HepG2 (cell line): ENCODE measurements at regions not wholly inside any gene's neighbourhood (a gene's known extent, or its start where the extent isn't known, plus 50 kb on each side); places are given as distances from the start of the nearest gene placed in this dataset.
"Not testable (repeated sequence)": the region's sequence is repeated elsewhere in the genome, so short reads cannot be mapped to it uniquely, and the experiment has no call there.

ENCODE experiments used
- ATAC-seq: fragments of 200-7000 bp; cut with Tn5 transposase; 3 replicates; pipeline ENCODE4 v1.9.1; 2020; ENCODE audit warnings: mild to moderate bottlenecking, moderate library complexity
- BruUV-seq: library from RNA; stranded (reverse); fragments of 400-500 nt; replicated peaks from 2 replicates; lab custom pipeline; 2021; lab: Mats Ljungman, UMichigan
- CTCF ChIA-PET: fragments of 300-600 bp; formaldehyde crosslinking; extraction: SDS; loops from one replicate; lab custom pipeline; 2021; ENCODE audit warnings: low total read pairs, inconsistent platforms, low intra/inter-chr PET ratio; lab: Yijun Ruan, JAX
- POLR2A ChIA-PET: fragments of 350-600 bp; sonication (Branson Sonifier 250); formaldehyde crosslinking; loops from one replicate; lab custom pipeline; 2020; ENCODE audit warnings: antibody characterized with exemption, inconsistent platforms; lab: Yijun Ruan, JAX
- DNase-seq: peaks from one replicate; pipeline ENCODE4 v3.0.0-alpha.2; 2015; ENCODE audit warnings: low spot score
- FAIRE-seq: peaks from 3 replicates; lab custom pipeline; 2011; peaks lifted over from hg19 to GRCh38; lab: Jason Lieb, UNC
- H2AFZ ChIP-seq: one replicate; pipeline ENCODE4 v1.6.1; 2011; ENCODE audit warnings: low read length, inconsistent platforms
- H3K27ac ChIP-seq: fragments of 300-600 bp; 3 replicates; pipeline ENCODE4 v1.8.0; 2011; ENCODE audit warnings: mixed run types, mild to moderate bottlenecking, mixed read lengths, low read length, inconsistent platforms; ENCODE audit not compliant: insufficient read depth; ENCODE audit errors: extremely low read length
- H3K27me3 ChIP-seq, 2 experiments: fragments of 200-600 bp in 1 of 2; 2 replicates in 1 of 2; 3 replicates in 1 of 2; pipeline versions ENCODE4 v1.6.0 to v1.8.0; 2011; ENCODE audit warnings: low read length in 2 of 2, mild to moderate bottlenecking in 2 of 2, moderate library complexity in 2 of 2, inconsistent platforms in 1 of 2; ENCODE audit not compliant: insufficient read depth in 2 of 2, control insufficient read depth in 1 of 2
- H3K36me3 ChIP-seq, 2 experiments: fragments of 200-600 bp in 1 of 2; replicated peaks in 1 of 2; 2 replicates in 1 of 2; 3 replicates in 1 of 2; pipeline versions ENCODE4 v1.5.1 to v1.8.0; 2011; ENCODE audit warnings: low read length in 2 of 2, inconsistent platforms in 1 of 2; ENCODE audit not compliant: insufficient read depth in 2 of 2, control insufficient read depth in 1 of 2
- H3K4me1 ChIP-seq: 2 replicates; pipeline ENCODE4 v1.5.1; 2012; ENCODE audit warnings: low read length, inconsistent platforms; ENCODE audit not compliant: insufficient read depth
- H3K4me2 ChIP-seq: 2 replicates; pipeline ENCODE4 v1.6.0; 2011; ENCODE audit warnings: low read depth, low read length, inconsistent platforms
- H3K4me3 ChIP-seq, 3 experiments: fragments of 200-600 bp in 1 of 3; sonication (generic), shearing (Covaris generic) in 1 of 3; replicated peaks in 1 of 3; 2 replicates each; pipeline ENCODE4 v1.5.1; 2011 to 2016; ENCODE audit warnings: low read length in 3 of 3, inconsistent platforms in 2 of 3, low read depth in 2 of 3, mild to moderate bottlenecking in 2 of 3, control low read depth in 1 of 3, mixed read lengths in 1 of 3; ENCODE audit not compliant: insufficient read depth in 1 of 3
- H3K79me2 ChIP-seq: one replicate; pipeline ENCODE4 v1.6.1; 2011; ENCODE audit warnings: low read length, inconsistent platforms; ENCODE audit not compliant: insufficient read depth
- H3K9ac ChIP-seq: 2 replicates; pipeline ENCODE4 v1.6.0; 2011; ENCODE audit warnings: mild to moderate bottlenecking, low read depth, low read length, inconsistent platforms; ENCODE audit not compliant: insufficient read depth
- H3K9me3 ChIP-seq: 2 replicates; pipeline ENCODE4 v1.5.1; 2012; ENCODE audit warnings: mild to moderate bottlenecking, low read length
- H4K20me1 ChIP-seq: 2 replicates; pipeline ENCODE4 v1.6.0; 2011; ENCODE audit warnings: inconsistent platforms, mild to moderate bottlenecking, low read length, moderate library complexity; ENCODE audit not compliant: insufficient read depth
- GATAD2A ChIP-seq: IDR thresholded peaks from 2 replicates; pipeline ENCODE4 v1.6.1; 2016
- MEIS2 ChIP-seq: sonication (generic); formaldehyde crosslinking; IDR thresholded peaks from 2 replicates; pipeline ENCODE4 v1.9.0; 2021; ENCODE audit warnings: mild to moderate bottlenecking, missing genetic modification reagents
- NFYB ChIP-seq: sonication (generic); formaldehyde crosslinking; IDR thresholded peaks from 2 replicates; pipeline ENCODE4 v1.4.0; 2020; ENCODE audit warnings: missing genetic modification reagents
- ZNF160 ChIP-seq: sonication (generic); formaldehyde crosslinking; IDR thresholded peaks from 2 replicates; pipeline ENCODE4 v1.8.0; 2022; ENCODE audit warnings: mild to moderate bottlenecking, inconsistent platforms, missing genetic modification reagents
- ZNF17 ChIP-seq: sonication (generic); formaldehyde crosslinking; IDR thresholded peaks from 2 replicates; pipeline ENCODE4 v1.5.0; 2020; ENCODE audit warnings: mild to moderate bottlenecking, missing genetic modification reagents
- ZNF343 ChIP-seq: sonication (generic); formaldehyde crosslinking; IDR thresholded peaks from 2 replicates; pipeline ENCODE4 v1.4.0; 2020; ENCODE audit warnings: mild to moderate bottlenecking, missing genetic modification reagents
- ZNF589 ChIP-seq: sonication (generic); formaldehyde crosslinking; conservative IDR thresholded peaks from 2 replicates; pipeline ENCODE4 v1.8.0; 2022; ENCODE audit warnings: mild to moderate bottlenecking, moderate library complexity, missing genetic modification reagents
- WGBS: methylation state at CpG from one replicate; pipeline ENCODE4 v1.1.6; 2017; ENCODE audit warnings: low lambda C conversion rate; 5-methylcytosine and 5-hydroxymethylcytosine counted together
- in situ Hi-C: cut with HindIII; loops from 2 replicates; pipeline ENCODE4 v1.10.0; 2017; ENCODE audit warnings: low pct_unique_long_range_greater_than_20kb; ENCODE audit not compliant: extremely low pct_ligation_motif_present
- intact Hi-C: fragments of 100-400 bp; cut with micrococcal nuclease; formaldehyde crosslinking; loops from one replicate; pipeline ENCODE4 v1.10.0; 2022; ENCODE audit not compliant: unreplicated experiment
- TF ChIP-seq, protein P1 (sequence below): sonication (generic); formaldehyde crosslinking; IDR thresholded peaks from 2 replicates; pipeline ENCODE4 v1.9.0; 2022; ENCODE audit warnings: missing genetic modification reagents, mild to moderate bottlenecking, borderline replicate concordance

DNA sequence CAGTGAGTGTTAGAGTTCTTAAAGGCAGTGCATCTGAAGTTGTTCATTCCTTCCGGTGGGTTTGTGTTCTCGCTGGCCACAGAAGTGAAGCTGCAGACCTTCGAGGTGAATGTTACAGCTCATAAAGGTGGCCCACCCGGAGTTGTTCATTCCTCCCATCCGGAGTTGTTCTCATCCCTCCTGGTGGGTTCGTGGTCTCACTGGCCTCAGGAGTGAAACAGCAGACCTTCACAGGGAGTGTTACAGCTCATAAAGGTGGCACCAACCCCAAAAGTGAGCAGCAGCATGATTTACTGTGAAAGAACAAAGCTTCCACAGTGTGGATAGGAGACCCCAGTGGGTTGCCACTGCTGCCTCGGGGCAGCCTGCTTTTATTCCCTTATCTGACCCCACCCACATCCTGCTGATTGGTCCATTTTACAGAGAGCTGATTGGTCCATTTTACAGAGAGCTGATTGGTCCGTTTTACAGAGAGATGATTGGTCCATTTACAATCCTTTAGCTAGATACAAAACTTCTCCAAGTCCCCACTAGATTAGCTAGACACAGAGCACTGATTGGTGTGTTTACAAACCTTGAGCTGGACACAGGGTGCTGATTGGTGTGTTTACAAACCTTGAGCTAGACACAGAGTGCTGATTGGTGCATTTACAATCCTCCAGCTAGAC lies 57.6 kb upstream of the ATP12A start:
- H3K9me3 ChIP-seq, H3K36me3 ChIP-seq, H3K27me3 ChIP-seq, POLR2A ChIA-PET, ATAC-seq, in situ Hi-C loops, CTCF ChIA-PET, H3K4me2 ChIP-seq, intact Hi-C loops, H2AFZ ChIP-seq, DNase-seq, H3K4me3 ChIP-seq, BruUV-seq, H3K9ac ChIP-seq, FAIRE-seq, H3K79me2 ChIP-seq, H3K27ac ChIP-seq, H4K20me1 ChIP-seq: not testable (repeated sequence)
- H3K4me1 ChIP-seq, result 0 out of 2 replicates have a peak, but pooled peaks cover 12% of the 10 kb centered on the region
- WGBS, result 45% methylated on average over 7 of the region's 8 CpGs
- peak; percentile 35; the same call in 1 of the 2 replicates for TF ChIP-seq NFYB (CRISPR knock-in tag)

DNA sequence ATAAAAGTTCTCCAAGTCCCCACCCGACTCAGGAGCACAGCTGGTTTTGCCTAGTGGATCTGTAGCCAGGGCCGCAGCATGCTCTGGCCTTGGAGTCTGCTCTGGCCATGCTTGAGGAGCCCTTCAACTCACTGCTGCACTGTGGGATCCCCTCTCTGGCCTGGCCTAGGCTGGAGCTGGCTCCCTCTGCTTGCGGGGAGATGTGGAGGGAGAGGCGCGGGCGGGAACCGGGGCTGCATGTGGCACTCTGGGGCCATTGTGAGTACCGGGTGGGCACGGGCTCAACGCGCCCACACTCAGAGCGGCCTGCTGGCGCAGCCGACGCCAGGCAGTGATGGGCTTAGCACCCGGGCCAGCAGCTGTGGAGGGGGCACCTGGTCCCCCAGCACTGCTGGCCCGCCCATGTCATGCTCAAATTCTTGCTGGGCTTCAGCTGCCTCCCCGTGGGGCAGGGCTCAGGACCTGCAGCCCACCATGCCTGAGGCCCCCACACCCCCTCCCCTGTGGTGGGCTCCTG lies 57.0 kb upstream of the ATP12A start:
- POLR2A ChIA-PET, result no interaction called here

More for the DNA sequence above, 57.0 kb upstream of the ATP12A start:
- H3K9me3 ChIP-seq, result no peaks in the 10 kb centered on the region
- 0 out of 2 replicates have a peak, but pooled peaks cover 12% of the 10 kb centered on the region for H3K4me1 ChIP-seq
- FAIRE-seq, result no peak
- H3K4me2 ChIP-seq, result no peak overlapping the region
- ATAC-seq, result no peak
- no peaks in the 10 kb centered on the region for H3K79me2 ChIP-seq
- in situ Hi-C loops (no loop called here), intact Hi-C loops (no loop called here)
- 33% methylated on average over 1 of the region's 18 CpGs for WGBS
- H4K20me1 ChIP-seq, result no peaks in the 10 kb centered on the region
- no peaks in the 10 kb centered on the region for H3K36me3 ChIP-seq
- H3K27ac ChIP-seq, result no peak overlapping the region
- H3K27me3 ChIP-seq, result peaks cover 0 to 1% of the 10 kb centered on the region in 2 experiments; a peak in 1 of 5 replicates
- TF ChIP-seq ZNF343 (CRISPR knock-in tag), result no peak
- TF ChIP-seq MEIS2 (CRISPR knock-in tag), result no peak
- no peak for TF ChIP-seq GATAD2A (CRISPR knock-in tag)
- no peak for TF ChIP-seq ZNF160 (CRISPR knock-in tag)
- TF ChIP-seq, protein P1, sequence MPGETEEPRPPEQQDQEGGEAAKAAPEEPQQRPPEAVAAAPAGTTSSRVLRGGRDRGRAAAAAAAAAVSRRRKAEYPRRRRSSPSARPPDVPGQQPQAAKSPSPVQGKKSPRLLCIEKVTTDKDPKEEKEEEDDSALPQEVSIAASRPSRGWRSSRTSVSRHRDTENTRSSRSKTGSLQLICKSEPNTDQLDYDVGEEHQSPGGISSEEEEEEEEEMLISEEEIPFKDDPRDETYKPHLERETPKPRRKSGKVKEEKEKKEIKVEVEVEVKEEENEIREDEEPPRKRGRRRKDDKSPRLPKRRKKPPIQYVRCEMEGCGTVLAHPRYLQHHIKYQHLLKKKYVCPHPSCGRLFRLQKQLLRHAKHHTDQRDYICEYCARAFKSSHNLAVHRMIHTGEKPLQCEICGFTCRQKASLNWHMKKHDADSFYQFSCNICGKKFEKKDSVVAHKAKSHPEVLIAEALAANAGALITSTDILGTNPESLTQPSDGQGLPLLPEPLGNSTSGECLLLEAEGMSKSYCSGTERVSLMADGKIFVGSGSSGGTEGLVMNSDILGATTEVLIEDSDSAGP (CRISPR knock-in tag), result no peak
- TF ChIP-seq ZNF17 (CRISPR knock-in tag), result no peak
- TF ChIP-seq ZNF589 (CRISPR knock-in tag), result no peak
- H3K4me3 ChIP-seq, result no peak overlapping the region
- no peak overlapping the region for H3K9ac ChIP-seq
- CTCF ChIA-PET, result no interaction called here
- DNase-seq, result no peak
- H2AFZ ChIP-seq, result no peak overlapping the region
- BruUV-seq, result no TSS peak
